HepG2 (cell line): ENCODE measurements at regions not wholly inside any gene's neighbourhood (a gene's known extent, or its start where the extent isn't known, plus 50 kb on each side); places are given as distances from the start of the nearest gene placed in this dataset.
A peak's percentile ranks its signal among the peaks of the same experiment; 100 is the strongest.

Source experiments
- ARID3A ChIP-seq: IDR thresholded peaks from 2 replicates; pipeline ENCODE4 v1.6.1; 2012; ENCODE audit warnings: low read depth, low read length, improper control_type of control experiment
- ARNT ChIP-seq: fragments of 450-650 bp; IDR thresholded peaks from 2 replicates; pipeline ENCODE4 v1.6.1; 2017
- CREM ChIP-seq, 2 experiments: sonication (generic) in 1 of 2; formaldehyde crosslinking in 1 of 2; IDR thresholded peaks; 2 replicates each; pipeline versions ENCODE4 v1.4.0 to v1.6.1; 2016 to 2020; ENCODE audit warnings: antibody characterized with exemption in 1 of 2, mild to moderate bottlenecking in 1 of 2, missing genetic modification reagents in 1 of 2
- HMGA1 ChIP-seq: sonication (generic); formaldehyde crosslinking; conservative IDR thresholded peaks from 2 replicates; pipeline ENCODE4 v1.4.0; 2020; ENCODE audit warnings: missing genetic modification reagents
- HNF4G ChIP-seq, 2 experiments: sonication (generic) in 1 of 2; formaldehyde crosslinking in 1 of 2; IDR thresholded peaks; 2 replicates each; pipeline versions ENCODE4 v1.4.0 to v1.6.1; 2011 to 2020; ENCODE audit warnings: borderline replicate concordance in 2 of 2, low read depth in 2 of 2, mild to moderate bottlenecking in 2 of 2, low read length in 1 of 2, missing genetic modification reagents in 1 of 2, moderate library complexity in 1 of 2
- HNRNPH1 ChIP-seq: fragments of 200-400 bp; formaldehyde crosslinking; optimal IDR thresholded peaks from 2 replicates; pipeline ENCODE3; 2017; ENCODE audit warnings: mild to moderate bottlenecking, low read depth, low read length
- HNRNPLL ChIP-seq: fragments of 200-400 bp; formaldehyde crosslinking; IDR thresholded peaks from 2 replicates; pipeline ENCODE4 v1.6.1; 2017; ENCODE audit warnings: mild to moderate bottlenecking, low read depth, low read length; ENCODE audit not compliant: poor library complexity, severe bottlenecking
- IKZF4 ChIP-seq: sonication (generic); formaldehyde crosslinking; IDR thresholded peaks from 2 replicates; pipeline ENCODE4 v1.5.1; 2020; ENCODE audit warnings: borderline replicate concordance, mild to moderate bottlenecking, low read depth, missing genetic modification reagents; ENCODE audit errors: not compliant biosample characterization
- KDM2A ChIP-seq: sonication (generic); formaldehyde crosslinking; IDR thresholded peaks from 2 replicates; pipeline ENCODE4 v1.4.0; 2020; ENCODE audit warnings: low read depth, missing genetic modification reagents, borderline replicate concordance
- MBD4 ChIP-seq: IDR thresholded peaks from 2 replicates; pipeline ENCODE4 v1.6.1; 2012; ENCODE audit warnings: low read length, inconsistent platforms, borderline replicate concordance
- MTERF4 ChIP-seq: sonication (generic); formaldehyde crosslinking; IDR thresholded peaks from 2 replicates; pipeline ENCODE4 v1.8.0; 2023; ENCODE audit warnings: mild to moderate bottlenecking, missing genetic modification reagents
- PITX1 ChIP-seq: sonication (generic); formaldehyde crosslinking; IDR thresholded peaks from 2 replicates; pipeline ENCODE4 v1.5.1; 2020; ENCODE audit warnings: mild to moderate bottlenecking, missing genetic modification reagents
- SKI ChIP-seq: fragments of 450-650 bp; IDR thresholded peaks from one replicate; pipeline ENCODE4 v1.6.1; 2018; ENCODE audit warnings: mild to moderate bottlenecking; ENCODE audit not compliant: partially characterized antibody
- SKIL ChIP-seq: sonication (generic); formaldehyde crosslinking; IDR thresholded peaks from 2 replicates; pipeline ENCODE4 v1.8.0; 2022; ENCODE audit warnings: missing genetic modification reagents, mild to moderate bottlenecking, moderate library complexity, borderline replicate concordance
- STAG1 ChIP-seq: sonication (generic); formaldehyde crosslinking; IDR thresholded peaks from 2 replicates; pipeline ENCODE4 v1.4.0; 2020; ENCODE audit warnings: missing genetic modification reagents
- THYN1 ChIP-seq: sonication (generic); formaldehyde crosslinking; IDR thresholded peaks from 2 replicates; pipeline ENCODE4 v1.8.1; 2023; ENCODE audit warnings: low read depth, mild to moderate bottlenecking, moderate library complexity, missing genetic modification reagents, borderline replicate concordance
- ZBTB39 ChIP-seq: sonication (generic); formaldehyde crosslinking; IDR thresholded peaks from 2 replicates; pipeline ENCODE4 v1.5.0; 2020; ENCODE audit warnings: missing genetic modification reagents
- ZNF180 ChIP-seq: sonication (generic); formaldehyde crosslinking; IDR thresholded peaks from 2 replicates; pipeline ENCODE4 v1.4.0; 2020; ENCODE audit warnings: low read depth, missing genetic modification reagents, borderline replicate concordance
- ZNF24 ChIP-seq: fragments of 450-650 bp; IDR thresholded peaks from 2 replicates; pipeline ENCODE4 v1.6.1; 2017; ENCODE audit warnings: antibody characterized with exemption, mild to moderate bottlenecking
- ZNF335 ChIP-seq: sonication (generic); formaldehyde crosslinking; IDR thresholded peaks from 2 replicates; pipeline ENCODE4 v1.4.0; 2020; ENCODE audit warnings: missing genetic modification reagents
- ZNF546 ChIP-seq: sonication (generic); formaldehyde crosslinking; conservative IDR thresholded peaks from 2 replicates; pipeline ENCODE4 v1.8.1; 2023; ENCODE audit warnings: mild to moderate bottlenecking, missing genetic modification reagents
- ZNF792 ChIP-seq: IDR thresholded peaks from 2 replicates; pipeline ENCODE4 v1.6.1; 2016
- ZNF850 ChIP-seq: sonication (generic); formaldehyde crosslinking; conservative IDR thresholded peaks from 2 replicates; pipeline ENCODE4 v1.9.0; 2021; ENCODE audit warnings: mild to moderate bottlenecking, missing genetic modification reagents
- ZNF891 ChIP-seq: sonication (generic); formaldehyde crosslinking; IDR thresholded peaks from 2 replicates; pipeline ENCODE4 v1.5.0; 2020; ENCODE audit warnings: mild to moderate bottlenecking, missing genetic modification reagents
- ZSCAN22 ChIP-seq: sonication (generic); formaldehyde crosslinking; IDR thresholded peaks from 2 replicates; pipeline ENCODE4 v1.4.0; 2020; ENCODE audit warnings: mild to moderate bottlenecking, missing genetic modification reagents

GRCh38 chr3:110743202-110743601, 328.4 kb upstream of the NECTIN3 start (continued):
- TF ChIP-seq MTERF4 (CRISPR knock-in tag) = no peak
- no peak for TF ChIP-seq HNRNPH1
- no peak for TF ChIP-seq THYN1 (CRISPR knock-in tag)
- TF ChIP-seq ZBTB39 = no peak
- TF ChIP-seq IKZF4 (CRISPR knock-in tag) = no peak
- TF ChIP-seq SKI = no peak
- TF ChIP-seq ZNF792 = 0 out of 2 replicates have a peak, but pooled peaks have one; percentile 44
- TF ChIP-seq ZNF546 (CRISPR knock-in tag) = no peak
- TF ChIP-seq ARNT = no peak
- no peak for TF ChIP-seq HMGA1
- peak; percentile 68; the same call in 1 of the 2 replicates for TF ChIP-seq MBD4
- TF ChIP-seq PITX1 (CRISPR knock-in tag) = peak; percentile 56; the same call in 1 of the 2 replicates
- no peak for TF ChIP-seq HNRNPLL
- no peak for TF ChIP-seq ZSCAN22 (CRISPR knock-in tag)
- TF ChIP-seq ZNF891 = no peak
- no peak for TF ChIP-seq ZNF180
- no peak for TF ChIP-seq KDM2A (CRISPR knock-in tag)
- TF ChIP-seq ZNF850 (CRISPR knock-in tag) = no peak
- TF ChIP-seq STAG1 (CRISPR knock-in tag) = peak; percentile 5; the same call in 1 of the 2 replicates
- peak; percentile 33; the same call in 1 of the 2 replicates for TF ChIP-seq ARID3A
- no peak for TF ChIP-seq HNF4G (IDR thresholded peaks at IDR 0.05; ENCODE audit: borderline replicate concordance, low read depth, low read length)
- TF ChIP-seq HNF4G (CRISPR knock-in tag; IDR thresholded peaks at IDR 0.05; ENCODE audit: borderline replicate concordance, low read depth) = no peak
- TF ChIP-seq ZNF335 (CRISPR knock-in tag) = no peak
- peak; percentile 59 for TF ChIP-seq CREM (IDR thresholded peaks at IDR 0.05)
- no peak for TF ChIP-seq CREM (CRISPR knock-in tag; IDR thresholded peaks at IDR 0.05)
- TF ChIP-seq SKIL (CRISPR knock-in tag) = no peak
- no peak for TF ChIP-seq ZNF24
